ENCODE measurements at regions not wholly inside any gene's neighbourhood (a gene's known extent, or its start where the extent isn't known, plus 50 kb on each side); places are given as distances from the start of the nearest gene placed in this dataset.
A peak's percentile ranks its signal among the peaks of the same experiment; 100 is the strongest.

DNA sequence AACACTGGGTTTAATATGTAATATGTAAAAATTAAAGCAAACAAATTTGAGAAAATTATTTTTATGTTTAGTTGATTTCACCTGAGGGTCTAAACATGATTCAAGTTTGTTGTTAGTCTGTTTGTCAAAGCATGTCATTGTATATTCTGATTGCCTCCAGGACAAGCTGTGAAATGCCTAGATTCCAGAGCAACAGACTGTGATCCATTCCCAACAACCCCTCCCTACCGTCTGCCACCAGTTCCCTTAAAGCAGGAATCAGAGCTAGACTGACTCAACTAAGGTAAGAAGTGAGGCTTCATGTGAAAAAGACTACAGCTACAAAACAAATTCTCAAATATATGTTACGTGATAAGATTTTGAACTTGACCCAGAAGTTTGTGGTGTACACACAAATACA lies 304.2 kb downstream of the RAB38 start:
- no peak for DNase-seq (ENCODE audit: extremely low spot score in 2 of 2)
- no peaks in the 10 kb centered on the region for H3K27me3 ChIP-seq
- H3K27ac ChIP-seq, result no peak overlapping the region
- H3K36me3 ChIP-seq, result no peaks in the 10 kb centered on the region
- no peak overlapping the region for H3K4me3 ChIP-seq
- H3K4me1 ChIP-seq, result no peaks in the 10 kb centered on the region
- TF ChIP-seq POLR2A (IDR thresholded peaks at IDR 0.05), result no peak
- TF ChIP-seq, protein P1, sequence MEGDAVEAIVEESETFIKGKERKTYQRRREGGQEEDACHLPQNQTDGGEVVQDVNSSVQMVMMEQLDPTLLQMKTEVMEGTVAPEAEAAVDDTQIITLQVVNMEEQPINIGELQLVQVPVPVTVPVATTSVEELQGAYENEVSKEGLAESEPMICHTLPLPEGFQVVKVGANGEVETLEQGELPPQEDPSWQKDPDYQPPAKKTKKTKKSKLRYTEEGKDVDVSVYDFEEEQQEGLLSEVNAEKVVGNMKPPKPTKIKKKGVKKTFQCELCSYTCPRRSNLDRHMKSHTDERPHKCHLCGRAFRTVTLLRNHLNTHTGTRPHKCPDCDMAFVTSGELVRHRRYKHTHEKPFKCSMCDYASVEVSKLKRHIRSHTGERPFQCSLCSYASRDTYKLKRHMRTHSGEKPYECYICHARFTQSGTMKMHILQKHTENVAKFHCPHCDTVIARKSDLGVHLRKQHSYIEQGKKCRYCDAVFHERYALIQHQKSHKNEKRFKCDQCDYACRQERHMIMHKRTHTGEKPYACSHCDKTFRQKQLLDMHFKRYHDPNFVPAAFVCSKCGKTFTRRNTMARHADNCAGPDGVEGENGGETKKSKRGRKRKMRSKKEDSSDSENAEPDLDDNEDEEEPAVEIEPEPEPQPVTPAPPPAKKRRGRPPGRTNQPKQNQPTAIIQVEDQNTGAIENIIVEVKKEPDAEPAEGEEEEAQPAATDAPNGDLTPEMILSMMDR (IDR thresholded peaks at IDR 0.05), result no peak
- TF ChIP-seq POLR2AphosphoS5 (IDR thresholded peaks at IDR 0.05; ENCODE audit: insufficient read depth in 1 of 2, low read depth in 1 of 2), result no peak
- no peaks in the 10 kb centered on the region for H3K9me3 ChIP-seq
- intact Hi-C loops (cut with DNase I), result no loop called here

DNA sequence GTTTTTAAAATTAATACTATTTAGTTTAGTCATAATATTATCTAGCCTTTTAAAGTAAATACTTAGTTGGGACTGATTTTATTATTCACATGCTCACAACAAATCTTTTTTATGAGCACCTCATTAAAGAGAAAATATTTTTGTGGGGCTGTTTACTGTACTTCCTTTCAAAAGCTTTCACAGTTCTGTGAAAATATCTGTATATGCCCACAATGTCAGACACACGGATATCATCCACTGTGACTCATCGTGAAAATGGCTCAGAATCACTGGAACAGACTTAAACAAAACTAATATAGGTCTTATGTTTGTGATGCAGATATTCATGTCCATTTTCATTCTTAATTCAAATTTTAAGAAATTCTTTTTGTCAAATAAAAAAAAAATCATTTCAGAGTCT lies 305.2 kb downstream of the RAB38 start:
- intact Hi-C loops (cut with DNase I), result no loop called here

DNA sequence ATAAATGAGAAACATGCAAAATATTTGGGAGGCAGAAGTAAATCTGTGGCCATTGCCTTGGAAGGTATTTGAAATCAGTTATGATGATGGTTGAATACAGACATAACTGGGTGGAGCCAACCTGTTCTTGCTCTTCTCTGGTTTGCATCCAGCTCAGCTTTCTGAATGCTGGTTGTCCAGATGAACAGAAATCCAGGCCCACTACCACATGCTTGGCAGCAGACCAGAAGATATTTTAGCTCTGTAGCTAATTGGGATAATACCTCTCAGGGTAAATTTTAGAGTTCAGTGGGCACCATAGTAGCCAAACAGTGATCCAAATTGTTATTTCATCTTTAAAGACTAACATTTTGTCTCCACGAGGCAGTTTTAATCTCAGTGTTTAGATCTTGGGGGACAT lies 308.3 kb downstream of the RAB38 start:
- no peaks in the 10 kb centered on the region for H3K36me3 ChIP-seq
- TF ChIP-seq POLR2A (IDR thresholded peaks at IDR 0.05) (no peak), POLR2AphosphoS5 (IDR thresholded peaks at IDR 0.05; ENCODE audit: insufficient read depth in 1 of 2, low read depth in 1 of 2) (no peak)
- TF ChIP-seq, protein P1 (IDR thresholded peaks at IDR 0.05), result no peak
- no peak for DNase-seq (ENCODE audit: extremely low spot score in 2 of 2)
- H3K4me3 ChIP-seq, result no peak overlapping the region
- no peaks in the 10 kb centered on the region for H3K9me3 ChIP-seq
- intact Hi-C loops (cut with DNase I), result no loop called here
- no peak overlapping the region for H3K27ac ChIP-seq
- no peaks in the 10 kb centered on the region for H3K27me3 ChIP-seq
- H3K4me1 ChIP-seq, result no peaks in the 10 kb centered on the region

More for the DNA sequence above, 305.2 kb downstream of the RAB38 start:
- no peak for DNase-seq (ENCODE audit: extremely low spot score in 2 of 2)
- Histone ChIP-seq H3K27ac (no peak overlapping the region), H3K27me3 (no peaks in the 10 kb centered on the region), H3K4me3 (no peak overlapping the region), H3K36me3 (no peaks in the 10 kb centered on the region), H3K9me3 (no peaks in the 10 kb centered on the region), H3K4me1 (no peaks in the 10 kb centered on the region)
- TF ChIP-seq POLR2AphosphoS5 (IDR thresholded peaks at IDR 0.05; ENCODE audit: insufficient read depth in 1 of 2, low read depth in 1 of 2) (no peak), POLR2A (IDR thresholded peaks at IDR 0.05) (no peak)
- TF ChIP-seq, protein P1 (IDR thresholded peaks at IDR 0.05), result no peak

DNA sequence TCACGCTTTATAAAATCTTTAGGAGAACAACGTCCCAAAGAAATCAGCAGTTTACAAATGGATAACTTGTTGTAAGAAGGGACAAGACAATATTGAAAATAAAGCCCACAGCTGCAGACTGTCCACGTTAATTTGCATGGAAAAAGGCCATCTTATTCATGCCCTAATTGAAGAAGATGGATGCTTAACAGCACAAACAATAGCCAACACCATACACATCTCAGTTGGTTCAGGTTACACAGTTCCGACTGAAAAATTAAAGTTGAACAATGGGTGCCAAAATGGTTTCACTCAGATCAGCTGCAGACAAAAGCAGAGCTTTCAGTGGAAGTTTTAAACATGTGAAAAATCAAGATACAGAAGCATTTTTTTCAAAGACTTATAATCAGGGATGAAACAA lies 314.2 kb downstream of the RAB38 start:
- Histone ChIP-seq H3K4me1 (no peaks in the 10 kb centered on the region), H3K27ac (no peak overlapping the region), H3K4me3 (no peak overlapping the region), H3K9me3 (no peaks in the 10 kb centered on the region), H3K36me3 (no peaks in the 10 kb centered on the region), H3K27me3 (no peaks in the 10 kb centered on the region)
- TF ChIP-seq POLR2A (IDR thresholded peaks at IDR 0.05), result no peak
- intact Hi-C loops (cut with DNase I), result no loop called here
- DNase-seq (ENCODE audit: extremely low spot score in 2 of 2), result no peak

DNA sequence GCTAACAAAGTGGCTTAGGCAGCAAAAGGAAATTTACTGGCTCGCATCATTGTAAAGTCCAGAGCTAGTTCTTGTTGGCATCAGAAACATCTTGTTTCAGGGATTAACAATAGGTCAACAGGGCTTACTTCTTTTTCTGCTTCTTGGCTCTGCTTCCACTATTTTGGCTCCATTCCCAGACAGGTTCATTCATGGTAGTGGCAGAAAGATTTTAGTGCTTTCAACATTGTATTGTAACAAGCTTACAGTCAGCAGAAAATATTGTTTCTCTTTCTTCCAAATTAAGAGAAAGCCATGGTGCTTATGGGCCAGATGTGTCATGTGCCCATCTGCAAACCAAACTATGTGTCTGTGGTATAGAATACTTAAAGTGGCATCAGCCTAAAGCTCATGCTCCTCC lies 315.6 kb downstream of the RAB38 start:
- intact Hi-C loops (cut with DNase I), result no loop called here
- DNase-seq (ENCODE audit: extremely low spot score in 2 of 2), result no peak
- H3K4me3 ChIP-seq, result no peak overlapping the region
- no peaks in the 10 kb centered on the region for H3K27me3 ChIP-seq
- H3K9me3 ChIP-seq, result no peaks in the 10 kb centered on the region
- no peak overlapping the region for H3K27ac ChIP-seq
- no peaks in the 10 kb centered on the region for H3K36me3 ChIP-seq
- H3K4me1 ChIP-seq, result no peaks in the 10 kb centered on the region
- TF ChIP-seq POLR2A (IDR thresholded peaks at IDR 0.05) (no peak), POLR2AphosphoS5 (IDR thresholded peaks at IDR 0.05; ENCODE audit: insufficient read depth in 1 of 2, low read depth in 1 of 2) (peak in 1 of 2 donors; percentile 9)
- TF ChIP-seq, protein P1 (IDR thresholded peaks at IDR 0.05), result no peak

DNA sequence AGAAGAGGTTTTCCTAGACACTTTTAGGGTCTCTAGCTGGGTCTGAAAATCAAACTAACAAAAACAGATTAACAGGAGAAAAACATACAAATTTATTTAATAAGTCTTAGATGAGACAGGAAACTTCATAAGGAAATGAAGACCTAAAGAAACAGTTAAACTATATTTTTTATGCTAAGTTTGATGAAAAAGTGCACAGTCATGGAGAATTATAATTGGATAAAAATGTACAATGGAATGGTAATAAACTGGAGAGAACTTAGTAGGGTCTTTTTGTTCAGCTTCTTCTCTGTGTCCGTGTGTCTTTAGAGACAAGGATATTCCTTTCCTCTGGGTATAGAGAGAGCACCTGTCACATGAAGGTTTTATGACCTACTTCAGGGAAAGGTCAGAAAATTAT lies 323.4 kb downstream of the RAB38 start:
- DNase-seq (ENCODE audit: extremely low spot score in 2 of 2), result no peak
- H3K4me1 ChIP-seq, result no peaks in the 10 kb centered on the region
- no peak overlapping the region for H3K27ac ChIP-seq
- H3K4me3 ChIP-seq, result no peak overlapping the region
- H3K9me3 ChIP-seq, result no peaks in the 10 kb centered on the region
- H3K27me3 ChIP-seq, result no peaks in the 10 kb centered on the region
- no peak for TF ChIP-seq POLR2A (IDR thresholded peaks at IDR 0.05)
- TF ChIP-seq, protein P1 (IDR thresholded peaks at IDR 0.05), result no peak
- TF ChIP-seq POLR2AphosphoS5 (IDR thresholded peaks at IDR 0.05; ENCODE audit: insufficient read depth in 1 of 2, low read depth in 1 of 2), result no peak
- intact Hi-C loops (cut with DNase I), result no loop called here
- no peaks in the 10 kb centered on the region for H3K36me3 ChIP-seq

All from vagina (tissue), 2 donors.